MM.1S (cell line): ENCODE measurements at regions not wholly inside any gene's neighbourhood (a gene's known extent, or its start where the extent isn't known, plus 50 kb on each side); places are given as distances from the start of the nearest gene placed in this dataset.
"Not testable (repeated sequence)": the region's sequence is repeated elsewhere in the genome, so short reads cannot be mapped to it uniquely, and the experiment has no call there.

Experiments
- DNase-seq: peaks from one replicate; pipeline ENCODE4 v3.0.0-alpha.2; 2015
- H2AFZ ChIP-seq: fragments of 300-600 bp; sonication (generic); 2 replicates; pipeline ENCODE4 v1.6.0; 2016; ENCODE audit warnings: antibody characterized with exemption, low read length
- H3F3A ChIP-seq: fragments of 300-600 bp; sonication (generic); 2 replicates; pipeline ENCODE4 v1.6.1; 2016; ENCODE audit warnings: mild to moderate bottlenecking, antibody characterized with exemption, low read length, moderate library complexity, mixed read lengths; ENCODE audit not compliant: insufficient read depth
- H3K27ac ChIP-seq: fragments of 300-600 bp; sonication (generic); 2 replicates; pipeline ENCODE4 v1.5.1; 2016; ENCODE audit warnings: mild to moderate bottlenecking, low read length
- H3K27me3 ChIP-seq: fragments of 300-600 bp; sonication (generic); replicated peaks from 2 replicates; pipeline ENCODE4 v1.6.0; 2016; ENCODE audit warnings: low read length; ENCODE audit not compliant: insufficient read depth
- H3K36me3 ChIP-seq: fragments of 300-600 bp; sonication (generic); replicated peaks from 2 replicates; pipeline ENCODE4 v1.6.1; 2016; ENCODE audit warnings: mild to moderate bottlenecking, low read length, mixed read lengths; ENCODE audit not compliant: insufficient read depth
- H3K4me1 ChIP-seq: fragments of 300-600 bp; sonication (generic); 2 replicates; pipeline ENCODE4 v1.6.1; 2016; ENCODE audit warnings: low read length, mixed read lengths
- H3K4me2 ChIP-seq: fragments of 300-600 bp; sonication (generic); 2 replicates; pipeline ENCODE4 v1.6.0; 2016; ENCODE audit warnings: low read depth, low read length
- H3K4me3 ChIP-seq: fragments of 300-600 bp; sonication (generic); 2 replicates; pipeline ENCODE4 v1.5.1; 2016; ENCODE audit warnings: low read length, mixed read lengths
- H3K79me2 ChIP-seq: fragments of 300-600 bp; sonication (generic); 2 replicates; pipeline ENCODE4 v1.6.1; 2016; ENCODE audit warnings: mixed run types, low read length, mixed read lengths
- H3K9ac ChIP-seq: fragments of 300-600 bp; sonication (generic); 2 replicates; pipeline ENCODE4 v1.6.1; 2016; ENCODE audit warnings: low read length, mixed read lengths
- H3K9me2 ChIP-seq: fragments of 300-600 bp; sonication (generic); replicated peaks from 2 replicates; pipeline ENCODE4 v1.6.1; 2016; ENCODE audit warnings: mild to moderate bottlenecking, low read length, mixed read lengths; ENCODE audit not compliant: insufficient read depth
- H3K9me3 ChIP-seq: fragments of 300-600 bp; sonication (generic); replicated peaks from 2 replicates; pipeline ENCODE4 v1.6.1; 2016; ENCODE audit warnings: mild to moderate bottlenecking, low read length, mixed read lengths; ENCODE audit not compliant: insufficient read depth
- H4K20me1 ChIP-seq: fragments of 300-600 bp; sonication (generic); 2 replicates; pipeline ENCODE4 v1.6.1; 2016; ENCODE audit warnings: mild to moderate bottlenecking, low read length, moderate library complexity, mixed read lengths; ENCODE audit not compliant: insufficient read depth
- CTCF ChIP-seq: fragments of 300-600 bp; sonication (generic); IDR thresholded peaks from 2 replicates; pipeline ENCODE4 v1.5.1; 2016; ENCODE audit warnings: antibody characterized with exemption, low read length, mixed read lengths
- EZH2 ChIP-seq: fragments of 300-600 bp; sonication (generic); optimal IDR thresholded peaks from 2 replicates; pipeline ENCODE3; 2017; ENCODE audit warnings: low read depth, mild to moderate bottlenecking, antibody characterized with exemption, low read length, mixed read lengths
- EZH2phosphoT487 ChIP-seq: fragments of 300-600 bp; sonication (generic); IDR thresholded peaks from 2 replicates; pipeline ENCODE4 v1.6.1; 2018; ENCODE audit warnings: antibody characterized with exemption, low read length

GRCh38 chr1:38728585-38728908 is 131.0 kb downstream of the RRAGC start:
- no peak overlapping the region for H3K9ac ChIP-seq

GRCh38 chr1:38727684-38728584 is 131.6 kb downstream of the RRAGC start:
- Histone ChIP-seq H3K9me2 (no peaks in the 10 kb centered on the region), H3K4me2 (no peak overlapping the region), H3F3A (no peaks in the 10 kb centered on the region), H2AFZ (no peak overlapping the region), H3K27ac (no peak overlapping the region), H3K36me3 (no peaks in the 10 kb centered on the region), H3K9me3 (no peaks in the 10 kb centered on the region), H3K4me1 (no peaks in the 10 kb centered on the region), H3K79me2 (no peaks in the 10 kb centered on the region), H3K9ac (no peak overlapping the region), H4K20me1 (no peaks in the 10 kb centered on the region), H3K27me3 (no peaks in the 10 kb centered on the region), H3K4me3 (no peak overlapping the region)
- DNase-seq = no peak
- TF ChIP-seq CTCF = no peak
- no peak for TF ChIP-seq EZH2phosphoT487
- TF ChIP-seq EZH2 = no peak

More at GRCh38 chr1:38728585-38728908, 131.0 kb downstream of the RRAGC start:
- no peaks in the 10 kb centered on the region for H4K20me1 ChIP-seq
- no peaks in the 10 kb centered on the region for H3K27me3 ChIP-seq
- no peak overlapping the region for H3K4me2 ChIP-seq
- no peak overlapping the region for H3K27ac ChIP-seq
- no peaks in the 10 kb centered on the region for H3K36me3 ChIP-seq
- no peaks in the 10 kb centered on the region for H3F3A ChIP-seq
- TF ChIP-seq EZH2phosphoT487 (no peak), CTCF (no peak), EZH2 (no peak)
- H3K9me3 ChIP-seq = no peaks in the 10 kb centered on the region
- no peaks in the 10 kb centered on the region for H3K9me2 ChIP-seq
- no peaks in the 10 kb centered on the region for H3K79me2 ChIP-seq
- no peak overlapping the region for H3K4me3 ChIP-seq
- no peak overlapping the region for H2AFZ ChIP-seq
- no peaks in the 10 kb centered on the region for H3K4me1 ChIP-seq
- no peak for DNase-seq

GRCh38 chr1:38725321-38725961 is 134.1 kb downstream of the RRAGC start:
- not testable (repeated sequence) for H3K27me3 ChIP-seq, H3F3A ChIP-seq, H4K20me1 ChIP-seq, H3K9me3 ChIP-seq, H3K36me3 ChIP-seq, H3K27ac ChIP-seq, H3K4me2 ChIP-seq, H3K9ac ChIP-seq, DNase-seq, H3K79me2 ChIP-seq, H3K4me1 ChIP-seq, H3K9me2 ChIP-seq, H2AFZ ChIP-seq, H3K4me3 ChIP-seq
